Keratinocyte (primary cell): ENCODE measurements at regions not wholly inside any gene's neighbourhood (a gene's known extent, or its start where the extent isn't known, plus 50 kb on each side); places are given as distances from the start of the nearest gene placed in this dataset.
"Not testable (repeated sequence)": the region's sequence is repeated elsewhere in the genome, so short reads cannot be mapped to it uniquely, and the experiment has no call there.

Experiments used
- DNase-seq: peaks from one replicate; pipeline ENCODE4 v3.0.0-alpha.2; 2011; ENCODE audit warnings: low read depth, missing footprints, low spot score
- FAIRE-seq: peaks from 2 replicates; lab custom pipeline; 2011; peaks lifted over from hg19 to GRCh38; lab: Jason Lieb, UNC
- H2AFZ ChIP-seq: 2 replicates; pipeline ENCODE4 v1.6.0; 2012; ENCODE audit warnings: low read length, control low read depth, inconsistent platforms; ENCODE audit not compliant: control insufficient read depth
- H3K27ac ChIP-seq: 2 replicates; pipeline ENCODE4 v1.5.1; 2011; ENCODE audit warnings: low read length; ENCODE audit not compliant: control insufficient read depth, insufficient read depth
- H3K27me3 ChIP-seq: 3 replicates; pipeline ENCODE4 v1.6.0; 2011; ENCODE audit warnings: low read length; ENCODE audit not compliant: control insufficient read depth, insufficient read depth; ENCODE audit errors: extremely low read depth
- H3K36me3 ChIP-seq, 2 experiments: 2 replicates in 1 of 2; 3 replicates in 1 of 2; pipeline ENCODE4 v1.5.1; 2011; ENCODE audit warnings: low read length in 2 of 2, mild to moderate bottlenecking in 1 of 2; ENCODE audit not compliant: control insufficient read depth in 2 of 2, insufficient read depth in 2 of 2; ENCODE audit errors: extremely low read depth in 1 of 2
- H3K4me1 ChIP-seq: 3 replicates; pipeline ENCODE4 v1.5.1; 2011; ENCODE audit warnings: low read length; ENCODE audit not compliant: control insufficient read depth, insufficient read depth; ENCODE audit errors: extremely low read depth
- H3K4me2 ChIP-seq: 3 replicates; pipeline ENCODE4 v1.6.0; 2011; ENCODE audit warnings: low read depth, low read length; ENCODE audit not compliant: control insufficient read depth, insufficient read depth; ENCODE audit errors: extremely low read depth
- H3K4me3 ChIP-seq, 3 experiments: fragments of 200-600 bp in 1 of 3; sonication (generic) in 1 of 3; 2 replicates in 2 of 3; 3 replicates in 1 of 3; pipeline ENCODE4 v1.5.1; 2011 to 2016; ENCODE audit warnings: low read length in 3 of 3, mild to moderate bottlenecking in 3 of 3, control low read depth in 2 of 3, inconsistent platforms in 1 of 3, low read depth in 1 of 3, mixed read lengths in 1 of 3, mixed run types in 1 of 3, moderate library complexity in 1 of 3; ENCODE audit not compliant: control insufficient read depth in 2 of 3, insufficient read depth in 2 of 3; ENCODE audit errors: extremely low read depth in 1 of 3
- H3K79me2 ChIP-seq: 2 replicates; pipeline ENCODE4 v1.6.0; 2012; ENCODE audit warnings: low read length; ENCODE audit not compliant: control insufficient read depth, insufficient read depth
- H3K9ac ChIP-seq: 3 replicates; pipeline ENCODE4 v1.6.0; 2011; ENCODE audit warnings: low read length; ENCODE audit not compliant: control insufficient read depth, insufficient read depth; ENCODE audit errors: extremely low read depth
- H3K9me1 ChIP-seq: 3 replicates; pipeline ENCODE4 v1.6.0; 2011; ENCODE audit warnings: low read length; ENCODE audit not compliant: control insufficient read depth, insufficient read depth; ENCODE audit errors: extremely low read depth
- H3K9me3 ChIP-seq: 2 replicates; pipeline ENCODE4 v1.5.1; 2012; ENCODE audit warnings: low read depth, low read length; ENCODE audit not compliant: control insufficient read depth
- H4K20me1 ChIP-seq: 3 replicates; pipeline ENCODE4 v1.6.0; 2011; ENCODE audit warnings: low read length; ENCODE audit not compliant: control insufficient read depth, insufficient read depth; ENCODE audit errors: extremely low read depth
- CTCF ChIP-seq, 3 experiments: IDR thresholded peaks in 1 of 3; conservative IDR thresholded peaks in 1 of 3; optimal IDR thresholded peaks in 1 of 3; 2 replicates in 2 of 3; 3 replicates in 1 of 3; pipeline versions ENCODE3 to v1.5.1; 2011; ENCODE audit warnings: low read length in 3 of 3, mild to moderate bottlenecking in 3 of 3, moderate library complexity in 2 of 3, control low read depth in 1 of 3, inconsistent platforms in 1 of 3; ENCODE audit not compliant: insufficient read depth in 2 of 3; ENCODE audit errors: extremely low read depth in 1 of 3
- EZH2 ChIP-seq: IDR thresholded peaks from one replicate; pipeline ENCODE4 v1.6.1; 2012; ENCODE audit warnings: inconsistent platforms, mild to moderate bottlenecking, low read length, moderate library complexity
- dilution Hi-C: fragments of 300-500 bp; cut with MboI; formaldehyde crosslinking; loops from one replicate; pipeline ENCODE4 v1.7.0; 2020; ENCODE audit warnings: low sequenced_read_pairs; ENCODE audit not compliant: extremely low pct_ligation_motif_present

DNA sequence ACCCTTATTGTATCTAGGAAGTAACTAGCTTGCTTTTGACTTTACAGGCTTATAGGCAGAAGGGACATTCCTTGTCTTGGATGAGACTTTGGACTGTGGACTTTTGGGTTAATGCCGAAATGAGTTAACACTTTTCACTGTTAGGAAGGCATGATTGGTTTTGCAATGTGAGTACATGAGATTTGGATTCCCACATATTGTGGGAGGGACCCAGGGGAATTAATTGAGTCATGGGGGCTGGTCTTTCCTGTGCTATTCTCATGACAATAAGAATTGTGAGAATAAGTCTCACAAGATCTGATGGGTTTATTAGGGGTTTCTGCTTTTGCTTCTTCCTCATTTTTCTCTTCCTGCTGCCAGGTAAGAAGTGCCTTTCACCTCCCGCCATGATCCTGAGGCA lies 417.5 kb downstream of the HINT1 start:
- dilution Hi-C loops = no loop called here
- Histone ChIP-seq H3K4me2 (no peak overlapping the region), H4K20me1 (no peaks in the 10 kb centered on the region), H2AFZ (no peak overlapping the region), H3K9me1 (no peaks in the 10 kb centered on the region), H3K4me3 (no peak overlapping the region), H3K9ac (no peak overlapping the region), H3K4me1 (no peaks in the 10 kb centered on the region), H3K79me2 (no peaks in the 10 kb centered on the region), H3K27me3 (no peaks in the 10 kb centered on the region), H3K36me3 (no peaks in the 10 kb centered on the region), H3K9me3 (no peaks in the 10 kb centered on the region), H3K27ac (no peak overlapping the region)
- DNase-seq (no peak), FAIRE-seq (no peak)
- no peak for TF ChIP-seq CTCF (optimal IDR thresholded peaks at IDR 0.05 in 1 of 3, IDR thresholded peaks at IDR 0.05 in 1 of 3, conservative IDR thresholded peaks at IDR 0.05 in 1 of 3; ENCODE audit: extremely low read depth in 1 of 3, insufficient read depth in 2 of 3, low read length in 3 of 3)
- TF ChIP-seq EZH2 = no peak

DNA sequence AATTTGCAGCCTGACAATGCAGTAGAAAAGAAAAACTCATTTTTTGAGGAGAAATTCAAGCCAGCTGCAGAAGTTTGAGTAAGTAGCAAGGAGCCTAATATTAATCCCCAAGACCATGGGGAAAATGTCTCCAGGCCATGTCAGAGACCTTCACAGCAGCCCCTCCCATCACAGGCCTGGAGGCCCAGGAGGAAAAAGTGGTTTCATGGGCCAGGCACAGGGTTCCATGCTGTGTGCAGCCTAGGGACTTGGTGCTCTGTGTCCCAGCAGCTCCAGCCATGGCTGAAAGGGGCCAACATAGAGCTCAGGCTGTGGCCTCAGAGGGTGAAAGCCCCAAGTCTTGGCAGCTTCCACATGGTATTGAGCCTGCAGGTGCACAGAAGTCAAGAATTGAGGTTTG lies 418.4 kb downstream of the HINT1 start:
- FAIRE-seq, H3K4me3 ChIP-seq, H3K4me2 ChIP-seq, dilution Hi-C loops, H3K9ac ChIP-seq, H3K27me3 ChIP-seq, H3K36me3 ChIP-seq, H3K9me3 ChIP-seq, H3K27ac ChIP-seq, H3K9me1 ChIP-seq, H2AFZ ChIP-seq, H3K4me1 ChIP-seq, H3K79me2 ChIP-seq, H4K20me1 ChIP-seq, DNase-seq: not testable (repeated sequence)

- Histone ChIP-seq H4K20me1 (no peaks in the 10 kb centered on the region), H3K9me1 (no peaks in the 10 kb centered on the region), H3K79me2 (no peaks in the 10 kb centered on the region), H2AFZ (no peak overlapping the region), H3K36me3 (no peaks in the 10 kb centered on the region), H3K9ac (no peak overlapping the region), H3K9me3 (no peaks in the 10 kb centered on the region), H3K4me1 (no peaks in the 10 kb centered on the region), H3K4me2 (no peak overlapping the region), H3K4me3 (no peak overlapping the region), H3K27me3 (no peaks in the 10 kb centered on the region), H3K27ac (no peak overlapping the region)
- FAIRE-seq (no peak), DNase-seq (no peak)
- dilution Hi-C loops = no loop called here
- no peak for TF ChIP-seq CTCF (optimal IDR thresholded peaks at IDR 0.05 in 1 of 3, IDR thresholded peaks at IDR 0.05 in 1 of 3, conservative IDR thresholded peaks at IDR 0.05 in 1 of 3; ENCODE audit: extremely low read depth in 1 of 3, insufficient read depth in 2 of 3, low read length in 3 of 3)
- no peak for TF ChIP-seq EZH2
These were observed 422.0 kb downstream of the HINT1 start for GRCh38 chr5:130743092-130743491.
